ENCODE measurements at regions not wholly inside any gene's neighbourhood (a gene's known extent, or its start where the extent isn't known, plus 50 kb on each side); places are given as distances from the start of the nearest gene placed in this dataset.

GRCh38 chr10:105700218-105700617 is 1059.1 kb downstream of the SORCS3 start:
- TF ChIP-seq POLR2AphosphoS5 (IDR thresholded peaks at IDR 0.05; ENCODE audit: insufficient read depth, low read depth, low read length) (no peak), CTCF (IDR thresholded peaks at IDR 0.05; ENCODE audit: extremely low read depth in 1 of 2, insufficient read depth in 1 of 2, low read depth in 1 of 2, low read length in 2 of 2) (no peak)
- TF ChIP-seq, protein P1, sequence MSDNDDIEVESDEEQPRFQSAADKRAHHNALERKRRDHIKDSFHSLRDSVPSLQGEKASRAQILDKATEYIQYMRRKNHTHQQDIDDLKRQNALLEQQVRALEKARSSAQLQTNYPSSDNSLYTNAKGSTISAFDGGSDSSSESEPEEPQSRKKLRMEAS (IDR thresholded peaks at IDR 0.05; ENCODE audit: insufficient read depth, insufficient read length) = no peak

Data from endothelial cell of umbilical vein (primary cell).